Activated CD8-positive, alpha-beta T cell treated with anti-CD3 and anti-CD28 coated beads for 36 hours (primary cell): ENCODE measurements at regions not wholly inside any gene's neighbourhood (a gene's known extent, or its start where the extent isn't known, plus 50 kb on each side); places are given as distances from the start of the nearest gene placed in this dataset.

Experiments
- ATAC-seq: fragments of 200-7000 bp; cut with Tn5 transposase; one replicate; pipeline ENCODE4 v1.10.0; 2021; ENCODE audit warnings: mild to moderate bottlenecking, moderate library complexity
- CTCF ChIA-PET: fragments of 350-600 bp; sonication (Branson Sonifier 250); formaldehyde crosslinking; loops from one replicate; lab custom pipeline; 2021; ENCODE audit warnings: antibody characterized with exemption; lab: Charles Lee
- POLR2A ChIA-PET: fragments of 350-600 bp; sonication (Branson Sonifier 250); formaldehyde crosslinking; loops from one replicate; lab custom pipeline; 2021; ENCODE audit warnings: antibody characterized with exemption; lab: Charles Lee
- DNase-seq: peaks from one replicate; pipeline ENCODE4 v3.0.0-alpha.2; 2020
- H3K27ac Mint-ChIP-seq: one replicate; pipeline ENCODE4 v1.8.0; 2021; ENCODE audit warnings: mild to moderate bottlenecking, mixed read lengths
- H3K27me3 Mint-ChIP-seq: one replicate; pipeline ENCODE4 v1.8.0; 2021; ENCODE audit warnings: mixed read lengths
- H3K36me3 Mint-ChIP-seq: one replicate; pipeline ENCODE4 v1.8.0; 2021; ENCODE audit warnings: low read depth, mixed read lengths
- H3K4me1 Mint-ChIP-seq: one replicate; pipeline ENCODE4 v1.8.0; 2021; ENCODE audit warnings: low read depth, mixed read lengths
- H3K4me3 Mint-ChIP-seq: one replicate; pipeline ENCODE4 v1.8.0; 2021; ENCODE audit warnings: mild to moderate bottlenecking, moderate library complexity, mixed read lengths
- H3K9me3 Mint-ChIP-seq: one replicate; pipeline ENCODE4 v1.8.0; 2021; ENCODE audit warnings: mixed read lengths
- CTCF ChIP-seq: fragments of 200-600 bp; IDR thresholded peaks from one replicate; pipeline ENCODE4 v1.8.0; 2022; ENCODE audit warnings: antibody characterized with exemption, mild to moderate bottlenecking
- intact Hi-C: fragments of 100-400 bp; cut with micrococcal nuclease; formaldehyde crosslinking; loops from one replicate; pipeline ENCODE4 v1.10.0; 2022

- ChIA-PET CTCF (no interaction called here), POLR2A (no interaction called here)
- DNase-seq, result no peak
- no peaks in the 10 kb centered on the region for H3K4me1 Mint-ChIP-seq
- H3K27ac Mint-ChIP-seq, result no peak overlapping the region
- intact Hi-C loops, result no loop called here
- no peaks in the 10 kb centered on the region for H3K9me3 Mint-ChIP-seq
- H3K36me3 Mint-ChIP-seq, result no peaks in the 10 kb centered on the region
- no peak overlapping the region for H3K4me3 Mint-ChIP-seq
- ATAC-seq, result no peak
- no peaks in the 10 kb centered on the region for H3K27me3 Mint-ChIP-seq
- no peak for TF ChIP-seq CTCF
Observed at GRCh38 chr22:27641049-27641795, 160.3 kb downstream of the MN1 start.

- no peak for ATAC-seq
Observed at GRCh38 chr22:27642104-27642800, 159.3 kb downstream of the MN1 start.

GRCh38 chr22:27643907-27644306 lies 157.6 kb downstream of the MN1 start:
- ChIA-PET CTCF (no interaction called here), POLR2A (no interaction called here)
- Mint-ChIP-seq H3K36me3 (no peaks in the 10 kb centered on the region), H3K27ac (no peak overlapping the region), H3K4me1 (no peaks in the 10 kb centered on the region), H3K27me3 (peaks cover 1% of the 10 kb centered on the region), H3K4me3 (no peak overlapping the region), H3K9me3 (no peaks in the 10 kb centered on the region)
- intact Hi-C loops, result no loop called here
- TF ChIP-seq CTCF, result no peak
- DNase-seq, result no peak
- ATAC-seq, result no peak

More at GRCh38 chr22:27642104-27642800, 159.3 kb downstream of the MN1 start:
- Mint-ChIP-seq H3K36me3 (no peaks in the 10 kb centered on the region), H3K27me3 (no peaks in the 10 kb centered on the region), H3K9me3 (no peaks in the 10 kb centered on the region), H3K4me3 (no peak overlapping the region), H3K4me1 (no peaks in the 10 kb centered on the region), H3K27ac (no peak overlapping the region)
- ChIA-PET POLR2A (no interaction called here), CTCF (no interaction called here)
- no peak for TF ChIP-seq CTCF
- no peak for DNase-seq
- intact Hi-C loops, result no loop called here

- no peak for TF ChIP-seq CTCF
- ATAC-seq, result no peak
- no peak overlapping the region for H3K27ac Mint-ChIP-seq
- no peaks in the 10 kb centered on the region for H3K36me3 Mint-ChIP-seq
- ChIA-PET CTCF (no interaction called here), POLR2A (no interaction called here)
- no peak for DNase-seq
- intact Hi-C loops, result no loop called here
- H3K4me3 Mint-ChIP-seq, result no peak overlapping the region
- no peaks in the 10 kb centered on the region for H3K9me3 Mint-ChIP-seq
- H3K27me3 Mint-ChIP-seq, result peaks cover 2% of the 10 kb centered on the region
- no peaks in the 10 kb centered on the region for H3K4me1 Mint-ChIP-seq
Observed at GRCh38 chr22:27644566-27644965, 157.0 kb downstream of the MN1 start.

- DNase-seq (no peak), ATAC-seq (no peak)
- no peaks in the 10 kb centered on the region for H3K4me1 Mint-ChIP-seq
- H3K27ac Mint-ChIP-seq, result no peak overlapping the region
- ChIA-PET CTCF (no interaction called here), POLR2A (no interaction called here)
- no peaks in the 10 kb centered on the region for H3K9me3 Mint-ChIP-seq
- no peaks in the 10 kb centered on the region for H3K36me3 Mint-ChIP-seq
- TF ChIP-seq CTCF, result no peak
- intact Hi-C loops, result no loop called here
- H3K27me3 Mint-ChIP-seq, result peaks cover 8% of the 10 kb centered on the region
- H3K4me3 Mint-ChIP-seq, result no peak overlapping the region
Observed at GRCh38 chr22:27647540-27647939, 154.0 kb downstream of the MN1 start.
